ENCODE measurements at regions not wholly inside any gene's neighbourhood (a gene's known extent, or its start where the extent isn't known, plus 50 kb on each side); places are given as distances from the start of the nearest gene placed in this dataset.

DNA sequence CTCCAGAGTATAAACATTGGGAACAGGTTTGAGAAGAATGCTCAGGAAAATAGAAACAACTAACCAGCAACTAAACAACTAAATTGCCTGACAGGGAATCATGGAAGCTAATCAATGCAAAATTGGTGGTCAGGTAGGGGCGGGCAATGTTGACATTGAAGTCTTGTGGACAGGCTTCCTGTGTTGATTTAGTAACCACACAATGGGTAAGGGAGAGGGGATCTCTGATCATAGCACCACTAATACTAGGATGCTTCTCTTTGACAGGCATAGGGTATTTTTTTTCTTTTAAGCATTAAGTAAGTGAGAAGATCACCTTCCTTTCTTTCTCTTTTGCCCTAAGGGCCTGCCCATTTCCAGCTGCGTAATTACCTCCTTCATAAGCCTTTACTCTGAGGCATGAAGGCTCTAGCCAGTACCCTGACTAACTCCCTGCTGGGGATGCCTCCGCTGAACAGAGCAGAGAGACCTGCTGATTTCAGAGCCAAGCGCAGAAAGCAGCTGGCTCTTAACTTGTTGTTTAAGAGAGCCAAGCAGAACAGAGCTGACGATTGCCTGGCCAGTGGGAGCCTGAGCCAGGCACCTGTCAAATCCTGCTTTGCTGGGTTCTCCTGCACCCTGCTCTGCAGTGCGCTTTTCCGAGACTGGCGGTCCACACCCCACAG lies 118.7 kb downstream of the BMP2 start:
- DNase-seq (ENCODE audit: low spot score): no peak

DNA sequence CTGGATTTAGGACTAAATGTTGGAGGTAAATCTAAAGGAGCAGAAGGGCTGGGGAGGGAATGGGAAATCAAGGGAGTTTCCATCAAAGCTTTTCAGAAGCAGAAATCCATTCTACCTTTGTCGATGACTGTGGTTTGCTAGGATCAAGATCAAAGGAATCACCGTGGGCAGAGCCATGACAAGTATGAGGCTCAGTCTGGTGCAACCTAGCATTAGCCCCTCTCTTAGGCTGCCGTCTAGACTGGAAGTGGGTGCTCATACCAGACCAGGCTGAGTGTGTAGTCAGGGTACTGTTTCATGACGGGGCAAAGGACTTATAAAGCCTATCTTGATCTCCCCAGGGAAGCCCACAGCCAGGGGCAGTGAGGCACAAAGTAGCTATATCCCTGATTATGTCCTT lies 120.5 kb downstream of the BMP2 start:
- DNase-seq (ENCODE audit: low spot score): no peak

DNA sequence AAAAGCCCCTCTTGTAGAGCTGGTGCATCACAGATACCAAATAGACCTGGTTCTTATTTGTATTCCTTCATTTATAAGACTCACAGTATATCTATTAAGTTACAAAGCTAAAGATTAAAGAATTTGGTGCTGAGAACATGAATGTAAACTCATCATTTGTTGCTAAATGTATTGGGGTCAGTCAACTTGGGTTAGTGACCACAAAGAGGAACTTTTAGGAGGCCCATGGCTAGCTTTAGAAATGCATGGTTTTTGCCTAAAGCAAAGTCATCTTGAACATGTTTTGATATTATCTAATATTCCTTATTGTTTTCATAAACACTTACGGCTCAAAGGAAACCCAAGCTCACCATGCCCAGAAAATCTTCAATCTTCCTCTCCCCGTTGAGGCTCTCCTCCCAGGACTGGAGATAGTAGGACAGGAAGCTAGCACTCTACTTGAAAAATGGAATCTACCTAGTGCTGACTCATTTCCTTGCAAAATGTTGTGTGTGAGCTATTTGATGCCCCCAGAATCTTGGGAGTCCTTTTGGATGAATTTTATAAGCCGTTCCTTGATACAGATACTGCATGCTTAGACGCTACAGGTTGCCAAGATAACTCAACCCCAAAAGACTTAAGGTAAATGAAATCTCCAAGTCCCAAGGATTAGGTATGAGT lies 121.4 kb downstream of the BMP2 start:
- DNase-seq (ENCODE audit: low spot score): no peak

DNA sequence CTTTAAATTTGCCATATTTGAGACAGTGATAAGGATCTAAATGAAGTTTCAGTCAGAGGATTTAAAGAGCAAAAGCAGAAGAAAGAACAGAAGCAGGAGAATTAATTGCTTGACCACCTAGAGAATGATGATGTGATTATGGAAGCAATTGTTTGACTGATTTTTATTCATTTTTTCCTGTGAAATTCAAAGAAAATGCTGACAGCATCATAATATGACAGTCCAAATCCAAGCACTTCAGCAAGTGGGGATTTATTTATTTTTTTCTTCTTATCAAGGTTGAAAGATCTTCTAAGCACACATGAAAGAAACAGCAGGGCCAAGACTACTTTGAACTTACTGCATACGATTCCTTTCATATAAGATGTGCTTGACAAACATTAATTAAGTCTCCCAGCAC lies 125.2 kb downstream of the BMP2 start:
- DNase-seq (ENCODE audit: low spot score): no peak

DNA sequence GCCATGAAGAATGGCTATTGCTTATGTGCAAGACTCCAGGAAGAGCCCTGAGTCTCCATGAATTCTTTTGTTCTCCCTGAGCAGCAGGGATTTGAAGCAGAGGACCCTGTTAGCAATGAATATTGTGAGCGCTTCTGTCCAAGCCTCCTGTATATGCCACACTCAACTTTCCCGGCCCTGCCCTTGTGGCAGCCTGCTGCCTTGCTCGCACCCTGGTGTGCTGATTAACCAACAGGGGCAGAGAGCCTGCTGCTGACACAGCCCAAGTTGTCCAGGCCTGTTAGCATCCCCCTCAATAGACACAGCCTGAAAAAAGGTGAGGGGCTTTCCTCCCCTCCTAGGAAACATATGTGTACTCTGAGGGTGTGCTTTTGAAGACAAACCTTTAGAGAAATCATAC lies 131.4 kb downstream of the BMP2 start:
- no peak for DNase-seq (ENCODE audit: low spot score)

DNA sequence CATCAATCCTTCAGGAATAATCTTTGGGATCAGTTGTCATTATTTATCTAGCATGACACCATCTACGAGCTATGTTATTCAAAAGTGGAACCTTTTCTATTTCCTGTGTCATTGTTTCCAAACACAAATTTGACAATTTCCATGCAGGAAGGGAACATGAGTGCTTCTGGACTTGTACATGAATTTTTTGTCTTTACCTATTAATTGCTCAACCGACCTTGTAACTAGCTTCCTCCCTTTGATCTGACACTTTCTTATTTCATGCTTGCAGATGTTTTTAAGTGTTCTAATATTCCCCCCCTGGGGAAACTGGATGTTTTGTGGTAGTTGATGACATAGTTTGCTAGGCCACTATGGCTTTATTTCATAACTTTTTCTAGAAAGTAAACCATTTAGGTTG lies 139.4 kb downstream of the BMP2 start:
- DNase-seq (ENCODE audit: low spot score): no peak

DNA sequence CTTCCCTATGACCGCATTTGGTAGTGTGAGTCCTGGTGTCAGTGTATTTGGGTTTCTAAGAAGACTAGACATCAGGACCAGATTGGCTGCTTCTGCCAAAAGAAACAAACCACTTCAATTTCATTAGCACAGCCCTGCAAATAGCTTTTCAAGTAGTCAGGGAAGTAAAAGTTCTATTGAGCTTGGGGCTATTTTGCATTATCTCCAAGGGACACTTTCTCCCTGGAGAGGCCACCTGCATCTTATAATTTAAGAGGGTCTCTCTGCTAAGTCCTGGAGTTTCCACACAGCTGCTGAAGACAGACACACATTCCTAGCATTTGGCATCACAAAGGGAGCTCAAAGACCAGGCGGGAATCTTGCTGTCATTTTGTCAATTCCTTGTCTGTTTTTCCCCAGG lies 141.2 kb downstream of the BMP2 start:
- no peak for DNase-seq (ENCODE audit: low spot score)

DNA sequence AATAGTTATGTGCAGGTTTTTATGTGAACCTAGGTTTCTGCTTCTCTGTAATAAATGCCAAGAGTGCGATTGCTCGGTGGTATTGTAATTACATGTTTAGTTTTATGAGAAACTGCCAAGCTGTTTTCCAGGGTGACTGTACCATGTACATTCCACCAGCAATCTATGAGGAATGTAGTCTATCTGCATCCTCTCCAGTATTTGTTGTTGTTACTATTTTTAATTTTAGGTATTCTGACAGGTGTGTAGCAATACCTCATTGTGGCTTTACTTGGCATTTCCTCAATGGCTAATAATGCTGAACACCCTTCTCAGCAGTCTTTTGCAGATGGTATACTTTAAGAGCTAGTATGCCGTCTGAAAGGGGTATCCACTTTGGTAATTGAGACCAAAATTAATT lies 142.1 kb downstream of the BMP2 start:
- DNase-seq (ENCODE audit: low spot score): no peak

DNA sequence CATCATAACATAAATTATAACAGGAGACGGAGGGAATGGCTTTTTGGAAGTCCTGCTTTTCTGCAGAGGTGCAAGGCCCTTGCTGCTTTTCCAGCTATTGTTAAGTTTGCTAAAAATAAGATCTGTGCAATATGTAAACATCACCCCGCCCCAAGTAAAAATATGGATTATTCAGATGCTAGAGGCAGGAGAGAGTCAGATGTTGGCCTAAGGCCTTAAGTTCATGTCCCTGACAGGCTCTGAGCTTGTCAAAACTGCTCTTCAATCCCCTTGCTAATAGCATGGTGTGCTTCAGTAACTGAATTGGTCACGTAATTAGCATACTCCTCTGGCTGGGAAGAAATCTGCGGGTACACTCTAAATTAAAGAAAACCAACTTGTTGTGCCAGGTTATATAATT lies 147.5 kb downstream of the BMP2 start:
- no peak for DNase-seq (ENCODE audit: low spot score)

DNA sequence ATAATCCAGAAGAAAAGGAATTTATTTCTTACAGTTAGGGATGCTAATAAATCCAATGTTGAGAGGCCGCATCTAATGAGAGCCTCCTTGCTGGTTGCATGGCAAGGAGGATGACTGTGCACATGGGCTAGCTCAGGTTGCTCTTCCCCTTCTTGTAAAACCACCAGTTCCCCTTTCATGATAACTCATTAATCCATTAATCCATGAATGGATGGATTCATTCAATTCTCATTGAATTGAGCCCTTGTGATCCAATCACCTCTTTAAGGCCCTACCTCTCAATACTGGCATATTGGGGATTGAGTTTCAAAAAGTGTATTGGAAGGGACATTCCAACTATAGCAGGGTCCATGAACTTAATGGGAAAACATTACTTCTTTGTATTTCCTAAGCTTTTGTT lies 149.5 kb downstream of the BMP2 start:
- no peak for DNase-seq (ENCODE audit: low spot score)

DNA sequence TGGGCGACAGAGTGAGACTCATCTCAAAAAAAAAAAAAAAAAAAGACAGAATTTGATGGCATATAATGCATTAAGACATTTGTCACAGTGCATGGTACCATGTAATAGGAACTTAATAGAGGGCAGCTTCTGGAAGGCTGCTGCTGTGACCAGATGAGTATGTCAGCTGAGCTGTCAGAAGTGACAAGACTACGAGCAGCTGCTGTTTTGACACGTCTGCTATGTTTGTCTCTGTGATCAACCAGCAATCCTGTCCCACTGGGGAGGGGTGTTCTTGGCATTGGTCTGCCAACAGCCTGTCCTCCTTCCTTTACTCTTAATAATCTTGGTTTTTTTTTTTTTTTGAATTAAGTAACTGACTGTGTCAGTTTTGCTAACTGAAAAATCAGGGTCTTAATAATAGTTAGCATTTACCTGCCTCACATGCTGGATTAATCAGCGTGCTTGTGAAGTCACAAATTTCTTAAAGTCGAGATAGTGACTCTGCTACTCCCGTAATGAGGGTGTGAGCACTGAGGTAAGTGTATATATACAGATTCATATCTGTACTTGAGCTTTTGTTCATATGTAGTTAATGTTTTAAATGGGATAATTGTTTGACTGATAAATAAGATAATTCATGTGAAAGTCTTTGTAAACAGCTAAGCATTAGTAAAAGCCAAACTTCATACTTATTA lies 152.4 kb downstream of the BMP2 start:
- DNase-seq (ENCODE audit: low spot score): no peak

DNA sequence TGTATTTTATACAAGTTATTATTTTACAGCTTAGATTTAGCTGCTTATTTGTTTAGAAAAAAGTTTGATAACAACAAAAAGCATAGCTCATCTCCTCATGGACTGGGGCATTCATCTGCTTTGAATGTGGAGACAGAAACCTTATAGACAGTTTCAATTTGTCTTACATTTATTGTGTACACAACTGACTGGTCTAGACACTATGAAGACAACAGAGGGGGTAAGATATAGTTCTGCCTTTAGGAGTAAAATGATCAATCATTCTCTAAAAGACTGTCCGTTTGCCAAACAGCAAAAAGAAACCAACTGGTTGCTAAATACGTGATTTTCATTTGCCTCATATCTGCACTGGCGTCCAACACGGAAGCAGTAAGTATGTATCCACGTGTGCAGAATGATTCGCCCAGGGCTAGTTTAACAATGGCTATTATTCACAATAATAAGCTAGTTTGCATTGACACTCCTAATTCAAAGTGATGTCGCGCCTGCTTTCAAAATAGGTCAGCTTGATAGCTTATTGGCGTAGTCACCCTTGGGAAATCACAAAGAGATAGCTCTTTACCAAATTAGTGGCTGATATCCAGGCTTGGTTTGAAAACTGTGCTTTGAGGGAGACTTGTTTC lies 153.6 kb downstream of the BMP2 start:
- DNase-seq (ENCODE audit: low spot score): no peak

DNA sequence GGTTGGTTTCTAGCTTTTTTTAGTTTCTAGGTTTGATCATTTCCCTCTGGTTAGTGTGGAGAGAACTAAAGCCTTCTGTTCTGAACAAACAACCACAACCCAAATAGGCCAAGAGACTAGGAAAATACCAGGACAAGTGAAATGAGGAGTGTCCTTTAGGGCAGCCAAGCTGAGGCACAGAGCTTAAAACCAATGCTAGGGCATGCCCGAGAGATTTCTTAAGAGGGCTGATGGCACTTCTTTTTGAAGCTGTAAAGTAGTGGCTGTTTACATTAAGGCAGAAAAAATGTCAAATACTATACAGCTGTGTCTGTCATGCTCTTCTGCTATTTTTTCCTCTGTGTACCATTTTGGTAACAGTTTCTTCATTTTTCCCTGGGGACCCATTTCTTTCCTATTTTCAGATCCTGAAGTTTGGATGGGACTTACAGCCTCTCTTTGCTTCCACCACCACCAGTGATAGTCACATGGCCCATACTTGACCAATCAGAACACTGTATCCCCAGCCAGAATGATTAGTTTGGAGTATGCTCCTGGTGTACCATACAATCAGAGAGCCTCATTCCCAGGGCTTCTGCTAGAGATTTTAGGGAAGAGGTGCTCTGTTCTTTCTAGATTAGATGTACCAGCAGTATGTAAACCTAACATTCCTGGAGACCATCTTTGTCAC lies 154.4 kb downstream of the BMP2 start:
- DNase-seq (ENCODE audit: low spot score): no peak

DNA sequence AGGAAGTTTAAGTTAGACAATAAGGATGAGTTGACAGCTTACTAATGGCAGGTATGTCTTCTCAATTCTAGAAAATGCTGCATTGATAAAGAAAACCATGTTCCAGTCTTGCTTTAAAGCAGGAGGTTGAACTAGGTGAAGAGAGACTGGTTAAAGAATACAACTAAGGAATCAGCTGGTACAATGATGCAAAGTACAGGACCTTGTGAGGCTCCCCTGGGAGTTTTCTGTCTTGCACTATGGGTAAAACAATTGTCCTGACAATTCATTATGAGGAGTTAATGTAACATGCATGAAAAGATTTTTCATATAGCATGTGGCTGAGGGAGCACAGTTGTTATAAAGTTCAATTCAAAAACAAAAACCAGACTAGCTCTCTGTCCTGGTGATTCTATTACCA lies 157.2 kb downstream of the BMP2 start:
- no peak for DNase-seq (ENCODE audit: low spot score)

DNA sequence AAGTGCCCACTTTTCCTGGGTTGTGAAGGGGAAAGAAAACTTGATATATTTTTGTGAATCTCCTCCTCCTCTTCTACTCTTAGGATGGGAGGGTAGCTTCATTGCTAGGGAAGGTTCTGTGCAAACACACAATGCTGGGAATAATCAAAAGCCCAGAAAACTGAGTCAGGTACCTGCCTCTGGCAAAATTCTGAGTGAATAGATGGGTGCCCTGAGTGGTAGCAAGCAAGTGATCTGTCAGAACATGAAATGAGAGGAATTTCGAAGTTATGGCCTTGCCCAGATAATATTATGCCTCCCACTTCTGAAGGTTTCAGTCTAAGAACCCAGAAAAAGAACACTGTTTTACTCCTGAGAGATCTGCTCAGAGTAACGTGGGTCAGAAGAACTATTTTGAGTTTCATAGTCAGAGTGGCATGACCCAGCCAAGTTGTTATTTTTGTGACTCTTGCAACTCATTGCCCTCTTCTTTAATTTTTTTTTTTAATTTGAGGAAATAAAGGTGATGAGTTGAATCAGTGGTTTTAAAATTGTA lies 158.3 kb downstream of the BMP2 start:
- no peak for DNase-seq (ENCODE audit: low spot score)

DNA sequence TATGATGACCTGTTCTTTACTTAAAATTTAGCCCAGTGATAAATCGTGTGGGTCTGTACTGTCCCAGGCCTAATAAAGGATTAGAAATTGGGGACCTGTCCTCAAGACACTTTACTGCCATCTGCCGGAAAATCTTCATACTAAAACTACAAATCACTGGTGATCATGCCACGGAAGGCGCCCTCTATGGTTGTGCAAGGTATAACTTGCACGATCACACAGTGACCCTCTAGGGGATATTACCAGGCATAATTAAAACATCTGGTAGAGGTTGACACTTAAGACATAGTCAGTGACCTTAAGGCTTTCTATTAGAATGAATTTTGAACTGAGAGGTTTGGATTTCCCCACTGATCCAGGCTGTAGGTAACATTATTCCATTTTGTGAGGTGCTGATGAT lies 172.6 kb downstream of the BMP2 start:
- DNase-seq (ENCODE audit: low spot score): no peak

DNA sequence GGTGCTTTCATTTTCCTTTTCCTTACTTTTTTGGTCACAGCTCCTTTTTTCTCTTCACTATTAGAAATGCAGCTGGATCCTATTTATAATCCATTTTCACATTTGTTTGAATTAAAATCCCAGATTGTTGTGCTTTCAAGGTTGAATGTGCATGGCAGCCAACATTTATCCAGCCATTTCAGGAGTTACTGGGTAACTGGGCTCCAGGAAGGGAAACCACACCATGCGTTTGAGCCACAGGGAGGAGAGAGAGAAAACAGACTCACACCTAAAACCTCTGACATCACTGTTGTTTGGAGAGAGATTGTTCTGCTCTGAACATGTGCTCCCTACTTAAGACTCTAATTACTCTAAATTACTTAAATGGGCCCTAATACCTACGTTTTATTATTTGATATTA lies 173.4 kb downstream of the BMP2 start:
- no peak for DNase-seq (ENCODE audit: low spot score)

DNA sequence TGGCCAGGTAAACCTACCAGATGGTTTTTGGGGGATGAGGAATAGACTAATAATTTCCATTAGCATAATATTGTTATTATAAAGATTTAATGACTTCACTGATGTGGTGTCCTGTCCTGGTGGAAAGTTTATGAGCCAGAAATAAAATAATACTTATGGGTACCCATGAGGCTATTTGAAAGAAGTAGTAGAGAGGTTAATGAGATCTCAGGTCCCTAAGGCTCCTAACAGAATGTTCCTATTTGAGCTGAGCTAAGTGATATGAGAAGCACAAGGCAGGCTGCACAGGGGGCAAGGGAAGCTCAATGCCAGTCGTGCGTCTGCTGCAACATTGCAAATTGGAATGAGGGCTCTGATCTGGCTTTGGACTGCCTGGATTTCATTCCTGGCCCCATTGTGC lies 174.1 kb downstream of the BMP2 start:
- DNase-seq (ENCODE audit: low spot score): no peak

DNA sequence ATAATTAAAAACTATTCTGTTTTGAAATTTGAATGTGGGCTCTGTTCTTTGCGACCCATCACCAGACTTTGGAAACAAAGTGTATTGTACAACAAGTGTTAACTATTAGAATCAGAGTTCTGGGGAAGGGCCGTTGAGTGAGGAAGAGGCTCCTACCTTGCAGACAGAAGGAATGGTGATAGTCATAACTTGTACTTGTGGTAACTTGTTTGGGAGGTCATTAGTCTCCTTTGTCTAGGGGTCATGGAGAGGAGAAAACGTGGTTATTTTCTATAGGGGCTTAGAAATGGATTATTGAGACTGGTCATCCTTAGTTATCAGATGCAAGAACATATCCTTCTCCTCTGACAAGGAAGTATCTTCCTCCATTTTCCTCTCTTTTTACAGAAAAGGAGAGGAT lies 174.8 kb downstream of the BMP2 start:
- no peak for DNase-seq (ENCODE audit: low spot score)

DNA sequence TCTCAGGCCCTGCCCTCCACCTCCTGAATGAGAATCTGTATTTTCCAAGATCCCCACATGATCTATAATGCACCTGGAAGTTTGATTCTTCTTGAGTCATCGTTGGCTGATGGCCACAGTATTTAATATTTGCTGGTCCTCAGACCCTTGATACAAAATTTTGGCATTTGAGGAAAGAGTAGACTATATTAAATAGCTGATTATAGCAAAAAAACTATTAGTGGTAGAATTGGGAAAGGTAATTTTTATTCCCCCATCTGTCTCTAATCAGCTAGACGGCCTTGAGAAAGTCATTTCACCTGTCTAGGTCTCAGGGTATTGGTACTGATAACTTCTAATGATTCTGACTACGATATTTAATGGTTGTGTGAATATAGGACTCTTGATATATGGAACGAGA lies 176.8 kb downstream of the BMP2 start:
- DNase-seq (ENCODE audit: low spot score): no peak

DNA sequence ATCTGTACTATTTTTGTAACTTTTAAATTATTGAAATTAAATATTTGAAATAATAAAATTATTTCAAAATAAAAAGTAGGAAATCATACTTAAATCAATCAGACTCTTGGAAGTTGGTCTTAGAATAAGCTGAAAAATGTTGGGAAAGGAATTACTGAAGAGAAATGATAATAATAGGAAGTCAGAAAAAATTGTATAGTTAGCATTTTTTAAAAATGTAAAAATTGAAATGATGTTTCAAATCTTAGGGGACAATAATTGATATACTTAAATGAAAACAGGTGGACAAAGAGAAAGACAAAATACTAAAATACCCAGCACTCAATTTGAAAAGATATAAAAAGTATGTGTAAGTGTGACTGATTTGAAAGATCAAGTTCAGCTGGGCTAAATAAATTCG lies 186.1 kb downstream of the BMP2 start:
- DNase-seq (ENCODE audit: low spot score): no peak

DNA sequence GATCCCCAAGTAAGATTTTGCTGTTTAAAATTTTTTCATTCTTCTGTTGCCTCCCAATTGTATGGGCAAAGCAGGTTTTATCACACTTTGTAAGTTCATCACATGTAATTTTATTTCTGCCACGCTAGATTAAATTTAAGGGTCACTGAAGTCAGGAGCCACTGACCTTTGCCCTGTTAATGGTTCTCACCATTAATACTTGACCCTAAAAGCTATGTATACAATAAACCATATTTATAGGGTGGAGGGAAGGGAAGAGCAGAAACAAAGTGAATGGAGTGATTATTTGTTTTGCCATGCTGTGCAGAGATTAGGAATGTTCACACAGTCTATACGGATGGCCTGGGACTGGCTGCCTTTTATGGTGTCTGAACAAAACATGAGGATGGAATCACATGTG lies 186.7 kb downstream of the BMP2 start:
- no peak for DNase-seq (ENCODE audit: low spot score)
